SK-N-SH (cell line): ENCODE measurements at regions not wholly inside any gene's neighbourhood (a gene's known extent, or its start where the extent isn't known, plus 50 kb on each side); places are given as distances from the start of the nearest gene placed in this dataset.

Source experiments
- CTCF ChIA-PET: fragments of 300-600, 350-600 bp; formaldehyde crosslinking; extraction: SDS; loops from one replicate; lab custom pipeline; 2021; lab: Yijun Ruan, JAX
- POLR2A ChIA-PET: fragments of 350-600 bp; sonication (Branson Sonifier 250); formaldehyde crosslinking; extraction: SDS; loops from one replicate; lab custom pipeline; 2020; ENCODE audit warnings: antibody characterized with exemption, inconsistent platforms; lab: Yijun Ruan, JAX
- DNase-seq: peaks from one replicate; pipeline ENCODE4 v3.0.0; 2012
- H2AFZ ChIP-seq: fragments of 200-600 bp; sonication (generic); 2 replicates; pipeline ENCODE4 v1.8.1; 2016; ENCODE audit warnings: antibody characterized with exemption, mild to moderate bottlenecking, low read depth
- H3F3A ChIP-seq: fragments of 200-600 bp; sonication (generic); replicated peaks from 2 replicates; pipeline ENCODE3; 2016; ENCODE audit warnings: antibody characterized with exemption, mild to moderate bottlenecking; ENCODE audit not compliant: insufficient read depth
- H3K27ac ChIP-seq, 2 experiments: fragments of 200-500 bp in 1 of 2; fragments of 200-600 bp in 1 of 2; sonication (Bioruptor generic) in 1 of 2; sonication (generic), shearing (Covaris generic) in 1 of 2; 2 replicates each; pipeline versions ENCODE4 v1.5.1 to v1.6.1; 2014 to 2016; ENCODE audit warnings: low read depth in 2 of 2, inconsistent platforms in 1 of 2, low read length in 1 of 2, mild to moderate bottlenecking in 1 of 2, mixed read lengths in 1 of 2
- H3K27me3 ChIP-seq: fragments of 200-600 bp; sonication (generic), shearing (Covaris generic); 2 replicates; pipeline ENCODE4 v1.6.1; 2016; ENCODE audit warnings: mixed run types; ENCODE audit not compliant: insufficient read depth
- H3K36me3 ChIP-seq, 2 experiments: fragments of 200-500 bp in 1 of 2; fragments of 200-600 bp in 1 of 2; sonication (Bioruptor generic) in 1 of 2; sonication (generic) in 1 of 2; replicated peaks in 1 of 2; 2 replicates each; pipeline versions ENCODE3 to v1.5.1; 2014 to 2016; ENCODE audit warnings: low read length in 1 of 2, mild to moderate bottlenecking in 1 of 2; ENCODE audit not compliant: insufficient read depth in 2 of 2, control insufficient read depth in 1 of 2
- H3K4me1 ChIP-seq, 2 experiments: fragments of 200-500 bp in 1 of 2; fragments of 200-600 bp in 1 of 2; sonication (Bioruptor generic) in 1 of 2; sonication (generic), shearing (Covaris generic) in 1 of 2; 2 replicates each; pipeline versions ENCODE4 v1.5.1 to v1.6.1; 2014 to 2016; ENCODE audit warnings: low read depth in 1 of 2, low read length in 1 of 2, mixed run types in 1 of 2; ENCODE audit not compliant: insufficient read depth in 2 of 2, control insufficient read depth in 1 of 2
- H3K4me2 ChIP-seq: fragments of 200-600 bp; sonication (generic), shearing (Covaris generic); 2 replicates; pipeline ENCODE4 v1.6.1; 2017; ENCODE audit warnings: mixed run types
- H3K4me3 ChIP-seq, 2 experiments: fragments of 200-500 bp in 1 of 2; fragments of 200-600 bp in 1 of 2; sonication (Bioruptor generic) in 1 of 2; sonication (generic), shearing (Covaris generic) in 1 of 2; 2 replicates each; pipeline versions ENCODE4 v1.5.1 to v1.8.1; 2014 to 2016; ENCODE audit warnings: low read depth in 2 of 2, inconsistent platforms in 1 of 2, low read length in 1 of 2, mild to moderate bottlenecking in 1 of 2, mixed read lengths in 1 of 2, moderate library complexity in 1 of 2
- H3K79me2 ChIP-seq: fragments of 200-600 bp; sonication (generic); 2 replicates; pipeline ENCODE4 v1.8.1; 2017; ENCODE audit warnings: mild to moderate bottlenecking; ENCODE audit not compliant: insufficient read depth
- H3K9ac ChIP-seq: fragments of 200-600 bp; sonication (generic); 2 replicates; pipeline ENCODE4 v1.6.1; 2017; ENCODE audit warnings: mixed run types
- H3K9me2 ChIP-seq: fragments of 200-600 bp; sonication (generic); 2 replicates; pipeline ENCODE4 v1.6.1; 2017; ENCODE audit warnings: mixed run types
- H3K9me3 ChIP-seq: fragments of 200-600 bp; sonication (generic); 2 replicates; pipeline ENCODE4 v1.6.1; 2017; ENCODE audit warnings: mixed run types, mild to moderate bottlenecking, moderate library complexity
- H4K20me1 ChIP-seq: fragments of 200-600 bp; sonication (generic); 2 replicates; pipeline ENCODE4 v1.6.1; 2017; ENCODE audit warnings: mild to moderate bottlenecking, mixed run types; ENCODE audit not compliant: insufficient read depth
- CHD2 ChIP-seq: fragments of 150-350 bp; IDR thresholded peaks from 2 replicates; pipeline ENCODE4 v1.6.1; 2018; ENCODE audit warnings: low read length; ENCODE audit not compliant: partially characterized antibody
- CTCF ChIP-seq: fragments of 200-600 bp; sonication (generic); IDR thresholded peaks from 2 replicates; pipeline ENCODE4 v1.6.1; 2017; ENCODE audit warnings: antibody characterized with exemption, mild to moderate bottlenecking, moderate library complexity
- ELF1 ChIP-seq: IDR thresholded peaks from 2 replicates; pipeline ENCODE4 v1.4.0; 2012
- FOXM1 ChIP-seq: IDR thresholded peaks from 2 replicates; pipeline ENCODE4 v1.4.0; 2012; ENCODE audit warnings: low read depth, mild to moderate bottlenecking
- GABPA ChIP-seq: IDR thresholded peaks from 2 replicates; pipeline ENCODE4 v1.4.0; 2012; ENCODE audit warnings: low read depth, mild to moderate bottlenecking
- GATA2 ChIP-seq: sonication (generic); formaldehyde crosslinking; IDR thresholded peaks from 2 replicates; pipeline ENCODE4 v1.5.0; 2020; ENCODE audit warnings: mild to moderate bottlenecking, missing genetic modification reagents
- JUND ChIP-seq: IDR thresholded peaks from 2 replicates; pipeline ENCODE4 v1.4.0; 2012
- MAX ChIP-seq: IDR thresholded peaks from 2 replicates; pipeline ENCODE4 v1.4.0; 2012; ENCODE audit warnings: low read depth
- MEF2A ChIP-seq: IDR thresholded peaks from 2 replicates; pipeline ENCODE4 v1.4.0; 2012; ENCODE audit warnings: low read depth, borderline replicate concordance
- MXI1 ChIP-seq: IDR thresholded peaks from 2 replicates; pipeline ENCODE4 v1.6.1; 2012; ENCODE audit warnings: mild to moderate bottlenecking, low read depth, low read length, improper control_type of control experiment
- PBX3 ChIP-seq: IDR thresholded peaks from 2 replicates; pipeline ENCODE4; 2012
- POLR2AphosphoS5 ChIP-seq: IDR thresholded peaks from 2 replicates; pipeline ENCODE4 v1.6.1; 2012; ENCODE audit warnings: low read depth, low read length
- RCOR1 ChIP-seq: fragments of 150-350 bp; IDR thresholded peaks from 2 replicates; pipeline ENCODE4 v1.6.1; 2017; ENCODE audit warnings: antibody characterized with exemption, low read length
- REST ChIP-seq: IDR thresholded peaks from 2 replicates; pipeline ENCODE4 v1.6.1; 2012; ENCODE audit warnings: mild to moderate bottlenecking, low read depth, low read length, moderate library complexity
- TCF12 ChIP-seq: IDR thresholded peaks from 2 replicates; pipeline ENCODE4 v1.4.0; 2012
- USF1 ChIP-seq: IDR thresholded peaks from 2 replicates; pipeline ENCODE4 v1.4.0; 2012; ENCODE audit warnings: low read depth, borderline replicate concordance
- USF2 ChIP-seq: fragments of 150-350 bp; IDR thresholded peaks from 2 replicates; pipeline ENCODE4 v1.6.1; 2017; ENCODE audit warnings: antibody characterized with exemption, low read length, low read depth, borderline replicate concordance
- YY1 ChIP-seq: IDR thresholded peaks from 2 replicates; pipeline ENCODE4 v1.4.0; 2012; ENCODE audit warnings: low read depth, mild to moderate bottlenecking
- WGBS: methylation state at CpG from one replicate; pipeline ENCODE4 v1.1.6; 2017; ENCODE audit warnings: low lambda C conversion rate; 5-methylcytosine and 5-hydroxymethylcytosine counted together

GRCh38 chr9:29575219-29575618 is 2001.9 kb upstream of the C9orf72 start:
- Histone ChIP-seq H3F3A (no peaks in the 10 kb centered on the region), H3K27ac (peak overlapping the region in 1 of 2 experiments; percentile 11; a peak in 1 of 4 replicates), H3K9ac (no peak overlapping the region), H3K4me1 (no peaks in the 10 kb centered on the region; a peak in 1 of 4 replicates), H3K4me3 (no peak overlapping the region), H3K27me3 (no peaks in the 10 kb centered on the region)
- 56% methylated on average over 1 of the region's 1 CpG for WGBS
- TF ChIP-seq JUND, result peak; percentile 23; the same call in 1 of the 2 replicates
- TF ChIP-seq USF2, result no peak
- TF ChIP-seq PBX3, result peak; percentile 51
- TF ChIP-seq, all 33 proteins: peak for 2
- no peaks in the 10 kb centered on the region for H3K9me2 ChIP-seq
- CTCF ChIA-PET, result no interaction called here
- DNase-seq, result no peak
- H3K4me2 ChIP-seq, result no peak overlapping the region
- H2AFZ ChIP-seq, result no peak overlapping the region
- POLR2A ChIA-PET, result no interaction called here
- no peaks in the 10 kb centered on the region for H3K79me2 ChIP-seq
- no peaks in the 10 kb centered on the region for H3K36me3 ChIP-seq
- no peaks in the 10 kb centered on the region for H4K20me1 ChIP-seq
- no peaks in the 10 kb centered on the region for H3K9me3 ChIP-seq

- H3K4me3 ChIP-seq, result no peak overlapping the region
- H3K79me2 ChIP-seq, result no peaks in the 10 kb centered on the region
- no peaks in the 10 kb centered on the region; a peak in 1 of 4 replicates for H3K4me1 ChIP-seq
- H3K4me2 ChIP-seq, result no peak overlapping the region
- no peaks in the 10 kb centered on the region for H3K27me3 ChIP-seq
- no peak overlapping the region for H3K9ac ChIP-seq
- H4K20me1 ChIP-seq, result no peaks in the 10 kb centered on the region
- H2AFZ ChIP-seq, result no peak overlapping the region
- CTCF ChIA-PET, result no interaction called here
- no peaks in the 10 kb centered on the region for H3K36me3 ChIP-seq
- DNase-seq, result no peak
- H3K27ac ChIP-seq, result no peak overlapping the region
- no peaks in the 10 kb centered on the region for H3K9me3 ChIP-seq
- POLR2A ChIA-PET, result no interaction called here
- 60% methylated on average over 2 of the region's 2 CpGs for WGBS
- TF ChIP-seq USF2 (no peak), YY1 (no peak), TCF12 (no peak), GABPA (no peak), USF1 (no peak), MAX (no peak), MEF2A (no peak), MXI1 (no peak), GATA2 (CRISPR knock-in tag) (no peak), CHD2 (no peak), FOXM1 (no peak), JUND (no peak), REST (no peak), ELF1 (no peak), RCOR1 (no peak), POLR2AphosphoS5 (no peak), CTCF (no peak)
- H3K9me2 ChIP-seq, result no peaks in the 10 kb centered on the region
- no peaks in the 10 kb centered on the region for H3F3A ChIP-seq
These were observed 2015.1 kb upstream of the C9orf72 start for GRCh38 chr9:29588361-29588760.
